Stimulated activated naive CD4-positive, alpha-beta T cell (primary cell): ENCODE measurements at regions not wholly inside any gene's neighbourhood (a gene's known extent, or its start where the extent isn't known, plus 50 kb on each side); places are given as distances from the start of the nearest gene placed in this dataset.
"Not testable (repeated sequence)": the region's sequence is repeated elsewhere in the genome, so short reads cannot be mapped to it uniquely, and the experiment has no call there.

Experiments used
- DNase-seq, 6 experiments: peaks; one replicate each; lab custom pipeline; 2025; lab: John Stamatoyannopoulos, UW

- DNase-seq, result no peak
Measured at GRCh38 chr10:9275861-9276260, 1221.4 kb downstream of the GATA3 start.

DNA sequence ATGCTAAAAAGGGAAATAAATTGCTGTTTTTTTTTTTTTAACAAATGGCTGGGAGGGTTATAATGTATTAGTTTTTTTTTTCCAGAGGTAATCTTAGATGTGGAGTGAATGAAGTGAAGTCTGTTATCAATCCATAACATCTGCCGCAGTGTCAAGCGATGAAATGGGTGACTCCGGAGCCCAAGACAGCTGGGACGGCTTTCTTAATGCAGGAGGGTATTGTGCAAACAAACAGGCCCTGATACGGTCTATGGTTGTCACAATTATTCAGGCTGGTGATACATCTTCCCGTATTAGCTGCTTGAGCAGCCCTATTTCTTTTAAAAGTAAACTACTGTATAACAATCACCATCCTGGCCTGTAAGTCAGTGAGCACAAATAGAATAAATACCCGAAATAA is 1231.2 kb downstream of the GATA3 start:
- no peak for DNase-seq

DNA sequence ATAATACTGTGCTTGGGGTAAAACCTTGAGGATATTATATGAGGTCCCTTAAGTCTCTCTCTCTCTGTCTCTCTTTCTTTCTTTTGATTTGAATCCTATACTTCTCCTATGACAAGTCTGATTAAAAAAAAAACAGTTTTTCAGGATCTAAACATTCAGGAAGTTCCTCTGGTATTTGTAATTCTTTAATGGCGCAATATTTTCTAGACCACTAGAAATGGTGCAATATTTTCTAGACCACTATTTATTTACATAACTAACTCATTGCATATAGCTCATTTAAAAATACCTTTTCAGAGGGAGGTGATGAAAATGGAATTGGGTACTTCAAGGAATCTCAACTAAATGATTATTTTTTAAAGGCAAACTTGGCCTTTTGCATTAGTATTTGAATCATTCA is 1235.3 kb downstream of the GATA3 start:
- DNase-seq, result no peak

DNA sequence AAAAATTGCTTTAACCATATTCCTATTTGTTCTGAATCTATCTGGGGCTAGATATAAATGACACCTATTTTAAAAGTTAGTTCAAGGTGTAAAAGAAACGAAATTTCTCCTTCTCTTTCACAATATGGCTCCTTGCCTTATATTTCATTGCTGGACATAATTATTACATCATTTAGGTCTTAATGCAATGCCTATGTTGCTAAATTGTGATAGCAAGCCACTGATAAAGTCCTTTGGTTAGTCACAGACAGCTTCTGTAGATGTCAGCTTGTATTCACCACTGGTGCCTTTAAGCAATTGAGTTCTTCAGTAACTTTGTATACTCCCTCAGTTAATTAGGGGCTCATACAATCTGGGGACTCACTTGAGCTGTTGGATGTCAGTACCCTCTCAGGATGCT is 1236.6 kb downstream of the GATA3 start:
- no peak for DNase-seq

GRCh38 chr10:9294132-9294663 is 1239.7 kb downstream of the GATA3 start:
- no peak for DNase-seq

DNA sequence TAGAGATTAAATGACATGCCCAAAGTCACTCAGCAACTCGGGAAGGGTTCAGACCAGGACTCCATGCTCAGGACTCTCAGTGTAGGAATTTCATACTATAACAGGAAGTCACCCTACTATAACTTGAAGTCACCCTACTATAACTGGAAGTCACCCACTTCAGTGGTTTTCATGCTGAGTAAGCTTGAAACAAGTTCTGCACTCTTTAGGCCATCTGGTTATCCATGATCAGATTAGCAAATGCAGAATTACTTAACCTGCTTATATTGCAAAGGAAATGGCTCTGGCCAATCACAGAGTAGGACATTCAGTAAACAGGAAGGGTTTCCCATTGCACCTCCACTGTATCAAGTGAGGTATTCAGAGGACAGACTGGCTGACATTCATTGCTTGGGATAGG is 1240.4 kb downstream of the GATA3 start:
- no peak for DNase-seq

DNA sequence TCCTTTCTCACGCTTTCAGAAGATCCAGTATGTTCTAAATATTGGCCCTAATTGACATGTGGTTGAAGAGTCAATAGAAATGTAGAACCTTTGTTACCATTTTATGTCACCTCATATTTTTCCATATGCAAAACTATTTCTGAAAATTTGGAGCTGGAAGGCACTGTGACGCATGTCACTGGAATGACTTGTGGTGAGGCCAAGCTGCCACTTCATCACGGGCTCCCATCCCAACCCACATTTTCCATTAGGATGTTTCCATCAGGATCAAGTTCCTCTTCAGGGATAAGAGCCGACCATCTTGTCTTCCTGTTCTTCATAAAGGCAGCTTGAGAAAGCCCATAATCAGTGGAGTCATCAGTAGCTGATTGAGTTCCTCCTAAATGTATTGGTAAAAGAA is 1241.7 kb downstream of the GATA3 start:
- no peak for DNase-seq

GRCh38 chr10:9297580-9297979 is 1243.1 kb downstream of the GATA3 start:
- DNase-seq, result no peak

DNA sequence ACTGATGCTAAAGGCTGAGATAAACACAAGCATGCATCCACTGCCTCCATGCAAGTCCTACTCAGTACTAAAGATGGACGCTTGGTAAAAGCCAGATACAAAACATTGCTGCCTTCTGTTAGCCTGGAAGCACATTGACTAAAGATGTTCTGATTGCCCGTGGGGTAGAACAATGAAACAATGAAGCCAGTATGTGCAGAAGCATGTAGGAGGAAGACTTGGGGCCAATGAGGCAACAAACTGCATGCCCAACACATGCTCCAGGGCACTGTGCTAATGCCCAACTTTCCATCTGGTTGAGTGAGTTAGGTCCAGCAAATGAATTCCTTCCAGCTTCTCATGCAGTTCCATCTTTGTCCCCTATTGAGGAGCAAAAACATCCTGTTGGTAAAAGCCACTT is 1245.5 kb downstream of the GATA3 start:
- no peak for DNase-seq

GRCh38 chr10:9301148-9301547 is 1246.7 kb downstream of the GATA3 start:
- DNase-seq, result no peak

- no peak for DNase-seq
Measured at GRCh38 chr10:9301554-9301953, 1247.1 kb downstream of the GATA3 start.

GRCh38 chr10:9302140-9302746 is 1247.8 kb downstream of the GATA3 start:
- DNase-seq, result peak in 3 of 6 experiments; percentile 28 to 55 (median 52)

DNA sequence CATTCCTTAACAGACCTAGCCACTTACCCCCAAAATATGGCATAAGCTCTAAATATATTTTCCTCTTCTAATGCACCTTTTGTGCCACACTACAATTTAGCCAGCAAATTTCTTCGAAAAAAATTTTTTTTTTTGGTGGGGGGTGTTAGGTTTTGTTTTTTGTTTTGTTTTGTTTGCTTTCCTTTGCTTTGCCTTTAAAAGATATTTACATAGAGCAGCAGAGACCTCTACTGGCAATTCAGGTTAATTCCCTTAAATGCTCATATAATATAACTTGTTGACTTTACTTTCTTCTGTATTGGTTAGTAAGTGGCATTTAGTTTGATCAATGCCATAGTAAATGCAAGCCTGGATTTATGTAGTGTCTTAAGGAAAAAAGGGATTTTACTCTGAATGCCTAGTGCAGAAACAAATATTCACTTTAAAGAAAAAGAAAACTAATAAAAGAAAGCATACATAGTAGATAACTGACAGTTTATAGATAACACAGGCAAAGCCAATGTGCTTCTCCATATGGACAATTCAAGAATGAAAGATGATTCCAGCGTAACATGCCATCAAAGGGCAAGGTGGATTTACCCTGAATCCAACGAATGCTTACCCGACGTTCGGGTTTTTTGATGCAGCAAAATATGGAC is 1250.6 kb downstream of the GATA3 start:
- DNase-seq, result peak in 2 of 6 experiments; percentile 13 to 15

- no peak for DNase-seq
Measured at GRCh38 chr10:9311702-9312499, 1257.4 kb downstream of the GATA3 start.

DNA sequence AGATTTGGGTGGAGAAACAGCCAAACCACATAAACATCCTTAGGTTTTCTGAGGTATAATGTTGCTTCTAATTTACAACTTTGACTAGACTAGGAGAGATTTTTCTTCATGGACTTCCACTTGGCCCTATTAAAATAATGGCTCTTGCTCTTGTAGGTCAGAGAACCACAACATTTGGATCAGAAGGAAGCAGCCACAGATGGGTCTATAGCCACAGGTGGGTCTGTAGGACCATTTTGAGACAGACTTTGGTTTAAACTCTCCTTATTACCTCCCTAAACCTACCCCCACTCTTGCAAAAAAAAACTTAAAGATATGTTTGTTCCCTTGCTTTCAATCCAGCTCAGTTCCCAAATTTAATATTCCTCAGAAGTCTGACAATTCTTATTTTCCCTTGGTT is 1260.8 kb downstream of the GATA3 start:
- DNase-seq, result no peak

DNA sequence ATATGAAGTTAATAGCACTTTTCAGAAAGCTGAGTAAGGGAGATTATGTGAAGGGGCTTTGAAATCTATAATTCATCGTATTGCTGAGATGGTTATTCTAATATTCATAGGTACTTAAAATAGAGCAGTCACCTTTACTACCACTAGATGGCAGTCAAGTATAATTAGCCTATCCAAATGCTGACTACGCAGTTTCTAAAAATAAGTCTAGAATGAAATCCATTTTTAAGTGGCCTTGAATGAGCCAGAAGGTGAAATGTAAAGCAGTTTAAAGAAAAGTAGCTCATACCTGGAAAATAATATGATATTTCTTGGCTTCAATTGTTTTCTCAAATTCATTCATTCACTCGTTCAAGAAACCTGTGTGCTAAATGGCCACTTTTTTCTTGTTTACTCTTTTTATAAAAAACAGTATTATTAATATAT is 1277.1 kb downstream of the GATA3 start:
- peak in 2 of 6 experiments; percentile 46 to 57 for DNase-seq

DNA sequence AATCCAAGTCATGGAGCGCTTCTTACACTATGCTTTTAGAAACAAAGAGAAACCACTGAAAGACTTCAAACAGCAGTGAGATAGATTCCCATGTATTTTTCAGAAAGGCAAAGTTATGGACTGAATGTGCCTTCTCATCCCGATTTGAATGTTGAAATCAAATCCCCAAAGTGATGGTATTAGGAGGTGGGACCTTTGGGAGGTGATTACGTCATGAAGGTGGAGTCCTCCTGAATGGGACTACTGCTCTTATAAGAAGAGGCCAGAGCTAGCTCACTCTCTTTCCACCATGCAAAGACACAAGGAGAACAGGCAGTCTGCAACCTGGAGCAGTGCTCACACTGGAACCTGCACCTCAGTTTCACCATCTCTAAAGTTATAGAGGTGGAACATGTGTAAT is 1279.8 kb downstream of the GATA3 start:
- DNase-seq, result no peak

GRCh38 chr10:9339716-9340115 is 1285.2 kb downstream of the GATA3 start:
- DNase-seq, result no peak

GRCh38 chr10:9342885-9343570 is 1288.5 kb downstream of the GATA3 start:
- peak in 2 of 6 experiments; percentile 14 to 47 for DNase-seq

DNA sequence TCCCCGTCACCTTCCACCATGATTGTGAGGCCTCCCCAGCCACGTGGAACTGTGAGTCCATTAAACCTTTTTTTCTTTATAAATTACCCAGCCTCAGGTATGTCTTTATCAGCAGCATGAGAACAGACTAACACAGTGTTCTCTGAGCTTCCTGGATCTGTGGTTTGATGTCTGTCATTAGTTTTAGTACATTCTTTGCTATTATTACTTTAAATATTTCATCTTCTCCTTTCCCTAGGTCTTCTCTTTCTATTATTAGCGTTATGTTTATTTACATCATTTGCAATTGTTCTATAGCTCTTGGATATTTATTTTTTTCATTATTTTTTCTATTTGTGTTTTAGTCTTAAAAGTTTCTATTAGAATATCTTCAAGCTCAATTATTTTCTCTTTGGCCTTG is 1293.4 kb downstream of the GATA3 start:
- not testable (repeated sequence) for DNase-seq

- DNase-seq, result no peak
Measured at GRCh38 chr10:9357471-9357870, 1303.0 kb downstream of the GATA3 start.

GRCh38 chr10:9362721-9363120 is 1308.2 kb downstream of the GATA3 start:
- DNase-seq, result peak in 2 of 6 experiments; percentile 17 to 43
